Activated CD8-positive, alpha-beta memory T cell treated with anti-CD3 and anti-CD28 coated beads, Interleukin-2, amount 10 ng/mL, durations not matched to agents 7 days and 5 days (primary cell): ENCODE measurements at regions not wholly inside any gene's neighbourhood (a gene's known extent, or its start where the extent isn't known, plus 50 kb on each side); places are given as distances from the start of the nearest gene placed in this dataset.

Experiments
- ATAC-seq: fragments of 150-1000 bp; cut with Tn5 transposase; one replicate; pipeline ENCODE4 v1.10.0; 2021; ENCODE audit warnings: moderate library complexity
- CTCF ChIA-PET: fragments of 350-600 bp; sonication (Branson Sonifier 250); formaldehyde crosslinking; loops from one replicate; lab custom pipeline; 2021; ENCODE audit warnings: antibody characterized with exemption; lab: Charles Lee
- DNase-seq: peaks from one replicate; pipeline ENCODE4 v3.0.0-alpha.2; 2020
- H3K27ac Mint-ChIP-seq: one replicate; pipeline ENCODE4 v1.8.0; 2021; ENCODE audit warnings: mild to moderate bottlenecking, mixed read lengths
- H3K27me3 Mint-ChIP-seq: one replicate; pipeline ENCODE4 v1.8.0; 2021; ENCODE audit warnings: mixed read lengths
- H3K36me3 Mint-ChIP-seq: one replicate; pipeline ENCODE4 v1.8.0; 2021; ENCODE audit warnings: mild to moderate bottlenecking, mixed read lengths
- H3K4me1 Mint-ChIP-seq: one replicate; pipeline ENCODE4 v1.8.0; 2021; ENCODE audit warnings: mixed read lengths
- H3K4me3 Mint-ChIP-seq: one replicate; pipeline ENCODE4 v1.8.0; 2021; ENCODE audit warnings: mild to moderate bottlenecking, moderate library complexity, mixed read lengths
- H3K9me3 Mint-ChIP-seq: one replicate; pipeline ENCODE4 v1.8.0; 2022; ENCODE audit warnings: low read depth, mixed read lengths

DNA sequence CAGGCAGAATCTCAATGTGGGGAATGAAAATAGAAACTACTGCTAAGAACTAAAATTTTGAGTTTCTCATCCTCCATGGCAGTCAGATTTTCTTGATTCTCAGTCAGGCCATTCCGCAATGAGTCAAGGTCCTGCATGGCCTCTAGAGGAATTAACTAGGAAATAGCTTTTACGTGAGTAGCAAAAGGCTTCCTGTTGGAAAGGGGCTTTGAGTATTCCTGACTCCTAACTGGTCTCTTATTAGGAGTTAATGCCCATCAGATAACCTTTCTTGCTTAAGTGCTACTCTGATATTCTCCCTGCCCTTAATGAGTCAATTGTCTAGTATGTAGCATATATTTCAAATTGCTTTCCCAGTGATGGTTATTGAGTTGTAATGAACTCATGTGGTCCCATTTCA lies 65.7 kb upstream of the ARHGAP24 start:
- Mint-ChIP-seq H3K36me3 (no peaks in the 10 kb centered on the region), H3K27me3 (no peaks in the 10 kb centered on the region), H3K4me3 (no peak overlapping the region), H3K9me3 (peaks cover 2% of the 10 kb centered on the region), H3K27ac (no peak overlapping the region), H3K4me1 (no peaks in the 10 kb centered on the region)
- CTCF ChIA-PET: no interaction called here
- DNase-seq (no peak), ATAC-seq (no peak)

DNA sequence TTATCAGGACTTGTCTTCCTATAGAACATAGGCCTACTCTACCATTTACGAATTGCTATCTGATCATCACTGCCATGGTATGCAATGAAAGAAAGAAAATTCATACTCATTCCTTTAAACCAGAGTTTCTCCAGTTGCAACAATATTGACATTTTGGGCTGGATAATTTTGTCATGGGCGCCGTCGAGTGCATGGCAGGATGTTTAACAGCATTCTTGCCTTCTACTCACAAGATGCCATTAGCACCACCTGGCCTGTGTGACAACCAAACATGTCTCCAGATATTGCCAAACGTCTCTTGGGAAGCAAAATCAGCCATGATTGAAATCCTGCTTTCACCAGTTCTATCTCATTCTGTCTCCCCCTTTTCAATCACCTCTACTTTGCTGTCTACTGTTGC lies 63.6 kb upstream of the ARHGAP24 start:
- H3K9me3 Mint-ChIP-seq: peaks cover 2% of the 10 kb centered on the region
- H3K4me1 Mint-ChIP-seq: no peaks in the 10 kb centered on the region
- no peak overlapping the region for H3K4me3 Mint-ChIP-seq
- no peak overlapping the region for H3K27ac Mint-ChIP-seq
- no peak for DNase-seq
- ATAC-seq: no peak
- H3K27me3 Mint-ChIP-seq: no peaks in the 10 kb centered on the region
- CTCF ChIA-PET: no interaction called here
- H3K36me3 Mint-ChIP-seq: no peaks in the 10 kb centered on the region

DNA sequence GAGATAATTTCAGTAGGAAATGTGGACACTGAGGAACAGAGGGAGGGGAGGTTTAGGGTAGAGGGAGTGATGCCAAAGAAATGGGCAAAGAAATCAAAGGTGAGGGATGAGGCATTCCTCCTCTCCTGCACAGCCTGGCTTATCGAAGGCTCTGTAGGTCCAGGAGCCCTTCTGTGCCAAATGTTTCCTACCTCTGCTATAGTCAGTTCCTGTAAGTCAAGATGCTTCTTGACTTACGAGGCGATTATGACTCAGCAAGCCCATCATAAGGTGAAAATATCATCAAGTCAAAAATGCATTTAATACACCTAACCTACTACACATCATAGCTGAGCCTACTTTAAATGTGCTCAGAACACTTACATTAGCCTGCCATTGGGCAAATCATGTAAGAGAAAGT lies 60.0 kb upstream of the ARHGAP24 start:
- H3K36me3 Mint-ChIP-seq: no peaks in the 10 kb centered on the region
- CTCF ChIA-PET: no interaction called here
- DNase-seq (no peak), ATAC-seq (no peak)
- H3K4me1 Mint-ChIP-seq: no peaks in the 10 kb centered on the region
- no peak overlapping the region for H3K27ac Mint-ChIP-seq
- no peak overlapping the region for H3K4me3 Mint-ChIP-seq
- H3K9me3 Mint-ChIP-seq: no peaks in the 10 kb centered on the region
- H3K27me3 Mint-ChIP-seq: no peaks in the 10 kb centered on the region

DNA sequence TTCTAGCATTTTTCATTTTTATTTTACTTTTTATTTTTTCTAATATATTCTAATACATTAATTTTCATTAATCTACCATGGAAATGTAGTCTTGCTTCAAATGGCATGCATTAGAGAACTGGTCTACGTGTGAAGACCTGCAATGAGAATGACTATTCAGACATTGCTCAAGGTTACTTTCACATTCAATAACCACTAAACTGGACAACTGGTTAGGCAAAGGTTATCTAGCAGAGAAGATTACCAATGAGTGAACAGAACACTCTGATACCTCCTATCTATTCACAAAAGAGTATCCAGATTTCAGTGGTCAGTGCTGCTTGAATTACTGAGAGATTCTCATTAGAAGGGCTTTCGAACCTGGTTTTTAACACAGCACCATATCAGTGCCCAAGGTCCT lies 58.9 kb upstream of the ARHGAP24 start:
- H3K36me3 Mint-ChIP-seq: no peaks in the 10 kb centered on the region
- H3K4me3 Mint-ChIP-seq: no peak overlapping the region
- no peaks in the 10 kb centered on the region for H3K9me3 Mint-ChIP-seq
- no peaks in the 10 kb centered on the region for H3K4me1 Mint-ChIP-seq
- H3K27me3 Mint-ChIP-seq: no peaks in the 10 kb centered on the region
- ATAC-seq (no peak), DNase-seq (no peak)
- CTCF ChIA-PET: no interaction called here
- no peak overlapping the region for H3K27ac Mint-ChIP-seq

DNA sequence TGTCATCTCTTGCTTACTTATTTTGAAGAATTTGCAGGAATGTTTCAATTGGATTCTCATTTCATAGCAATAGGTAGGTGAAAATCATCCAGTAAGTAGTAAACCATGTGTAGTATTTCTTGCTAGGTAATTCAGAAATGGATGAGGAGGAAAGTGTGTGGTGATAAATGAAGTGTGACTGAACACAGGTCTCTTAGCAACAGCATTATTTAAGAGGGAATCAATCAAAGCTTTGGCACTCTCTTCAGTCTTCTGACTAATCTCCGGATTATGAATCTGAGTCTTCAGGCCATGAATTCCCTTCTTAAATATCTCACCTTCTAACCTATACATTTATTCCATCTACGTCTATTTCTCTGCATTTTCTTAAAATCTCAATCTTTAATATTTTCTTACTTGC lies 55.8 kb upstream of the ARHGAP24 start:
- H3K4me1 Mint-ChIP-seq: no peaks in the 10 kb centered on the region
- no peak overlapping the region for H3K27ac Mint-ChIP-seq
- no peaks in the 10 kb centered on the region for H3K9me3 Mint-ChIP-seq
- H3K27me3 Mint-ChIP-seq: no peaks in the 10 kb centered on the region
- ATAC-seq: no peak
- no peaks in the 10 kb centered on the region for H3K36me3 Mint-ChIP-seq
- CTCF ChIA-PET: no interaction called here
- DNase-seq: no peak
- no peak overlapping the region for H3K4me3 Mint-ChIP-seq

DNA sequence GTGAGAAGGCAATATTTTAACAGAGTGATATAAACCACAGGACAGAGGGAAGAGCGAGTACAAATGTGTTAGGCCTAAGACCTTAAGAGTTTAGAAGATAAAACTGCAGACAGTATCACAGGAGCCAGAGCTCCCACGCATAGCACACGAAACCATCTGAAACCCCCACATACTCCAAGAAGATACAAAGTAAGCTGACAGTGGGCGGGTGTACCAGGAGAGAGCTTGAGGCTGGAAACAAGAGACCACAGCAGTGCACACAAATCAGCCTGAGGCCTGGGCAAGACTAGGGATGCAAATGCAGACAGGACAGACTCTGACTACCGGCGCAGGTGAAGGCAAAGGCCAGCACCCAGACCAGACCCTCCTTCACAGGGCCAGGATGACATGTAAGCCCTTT lies 54.1 kb upstream of the ARHGAP24 start:
- no peak for DNase-seq
- H3K4me3 Mint-ChIP-seq: no peak overlapping the region
- ATAC-seq: no peak
- H3K27ac Mint-ChIP-seq: no peak overlapping the region
- H3K27me3 Mint-ChIP-seq: no peaks in the 10 kb centered on the region
- CTCF ChIA-PET: no interaction called here
- no peaks in the 10 kb centered on the region for H3K4me1 Mint-ChIP-seq
- H3K36me3 Mint-ChIP-seq: no peaks in the 10 kb centered on the region
- H3K9me3 Mint-ChIP-seq: no peaks in the 10 kb centered on the region

DNA sequence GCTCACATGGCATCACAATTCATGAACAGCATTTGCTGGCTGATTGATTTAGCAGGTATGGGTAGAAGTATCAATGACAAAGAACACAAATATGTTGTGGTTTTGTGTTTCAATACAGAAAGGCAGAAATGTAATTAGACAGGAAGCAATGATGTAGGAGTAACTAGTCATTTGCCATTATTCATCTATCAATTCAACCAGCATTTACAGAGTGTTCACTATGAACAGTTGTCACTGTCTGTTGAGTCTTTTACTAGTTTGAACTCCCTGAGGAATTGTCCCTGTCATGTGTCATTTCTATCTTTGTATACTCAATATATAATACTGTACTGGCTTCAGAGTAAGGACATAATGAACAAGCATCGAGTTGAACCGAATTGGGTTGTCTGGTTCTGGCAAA lies 51.5 kb upstream of the ARHGAP24 start:
- Mint-ChIP-seq H3K9me3 (no peaks in the 10 kb centered on the region), H3K27me3 (no peaks in the 10 kb centered on the region), H3K27ac (no peak overlapping the region), H3K4me1 (no peaks in the 10 kb centered on the region), H3K36me3 (no peaks in the 10 kb centered on the region), H3K4me3 (no peak overlapping the region)
- CTCF ChIA-PET: no interaction called here
- ATAC-seq: no peak
- DNase-seq: no peak
